T-cell (primary cell): ENCODE measurements at regions not wholly inside any gene's neighbourhood (a gene's known extent, or its start where the extent isn't known, plus 50 kb on each side); places are given as distances from the start of the nearest gene placed in this dataset.
"Not testable (repeated sequence)": the region's sequence is repeated elsewhere in the genome, so short reads cannot be mapped to it uniquely, and the experiment has no call there.

Experiments used
- ATAC-seq, 4 experiments: fragments of 200-7000 bp in 3 of 4; fragments of 150-1000 bp in 1 of 4; cut with Tn5 transposase; replicated peaks in 1 of 4; 1 replicate in 3 of 4; 2 replicates in 1 of 4; pipeline ENCODE4 v1.10.0; 2021; ENCODE audit warnings: moderate library complexity in 3 of 4, mild to moderate bottlenecking in 2 of 4, moderate number of reproducible peaks in 1 of 4
- CTCF ChIA-PET, 2 donors: fragments of 300-600 bp; sonication (Branson Sonifier 250); formaldehyde crosslinking; loops; one replicate each; lab custom pipeline; 2022; ENCODE audit warnings: antibody characterized with exemption in 2 of 2; lab: Charles Lee
- POLR2A ChIA-PET, 2 donors: fragments of 300-600 bp; sonication (Branson Sonifier 250); formaldehyde crosslinking; loops; one replicate each; lab custom pipeline; 2022; ENCODE audit warnings: antibody characterized with exemption in 2 of 2; lab: Charles Lee
- DNase-seq, 35 experiments: peaks; one replicate each; pipeline versions ENCODE4 v3.0.0 to v3.0.0-alpha.2; 2013 to 2023
- H3K27ac ChIP-seq: one replicate; pipeline ENCODE4 v1.5.1; 2013; ENCODE audit warnings: low read length
- H3K27me3 ChIP-seq, 2 experiments: replicated peaks in 1 of 2; 1 replicate in 1 of 2; 2 replicates in 1 of 2; pipeline versions ENCODE4 v1.6.1 to v1.7.0; 2013; ENCODE audit warnings: low read length in 1 of 2, mixed read lengths in 1 of 2; ENCODE audit not compliant: control insufficient read depth in 2 of 2, insufficient read depth in 2 of 2; ENCODE audit errors: extremely low read depth in 1 of 2
- H3K36me3 ChIP-seq, 2 donors: 1 replicate in 1 of 2; 2 replicates in 1 of 2; pipeline versions ENCODE4 v1.6.1 to v1.7.0; 2013; ENCODE audit warnings: low read length in 1 of 2; ENCODE audit not compliant: control insufficient read depth in 2 of 2, insufficient read depth in 1 of 2; ENCODE audit errors: extremely low read depth in 1 of 2
- H3K4me1 ChIP-seq, 2 experiments: 1 replicate in 1 of 2; 2 replicates in 1 of 2; pipeline versions ENCODE4 v1.6.1 to v1.7.0; 2013; ENCODE audit warnings: low read length in 2 of 2, mixed read lengths in 1 of 2; ENCODE audit not compliant: insufficient read depth in 2 of 2, control insufficient read depth in 1 of 2; ENCODE audit errors: extremely low read depth in 1 of 2
- H3K4me3 ChIP-seq, 2 donors: 1 replicate in 1 of 2; 2 replicates in 1 of 2; pipeline versions ENCODE4 v1.5.1 to v1.7.0; 2013; ENCODE audit warnings: mild to moderate bottlenecking in 2 of 2, low read length in 1 of 2, moderate library complexity in 1 of 2; ENCODE audit not compliant: control insufficient read depth in 1 of 2; ENCODE audit errors: extremely low read depth in 1 of 2
- H3K9me3 ChIP-seq: 2 replicates; pipeline ENCODE4 v1.7.0; 2013
- H3K27ac Mint-ChIP-seq, 2 donors: one replicate each; pipeline ENCODE4 v1.8.0; 2020 to 2021; ENCODE audit warnings: mild to moderate bottlenecking in 2 of 2, mixed read lengths in 2 of 2
- H3K27me3 Mint-ChIP-seq, 2 donors: one replicate each; pipeline ENCODE4 v1.8.0; 2021 to 2022; ENCODE audit warnings: mixed read lengths in 2 of 2
- H3K36me3 Mint-ChIP-seq: one replicate; pipeline ENCODE4 v1.8.0; 2021; ENCODE audit warnings: mixed read lengths
- H3K4me1 Mint-ChIP-seq, 3 donors: one replicate each; pipeline ENCODE4 v1.8.0; 2020 to 2022; ENCODE audit warnings: mixed read lengths in 3 of 3, mild to moderate bottlenecking in 1 of 3
- H3K4me3 Mint-ChIP-seq, 3 donors: one replicate each; pipeline ENCODE4 v1.8.0; 2020 to 2022; ENCODE audit warnings: mild to moderate bottlenecking in 3 of 3, mixed read lengths in 3 of 3, moderate library complexity in 3 of 3
- H3K9me3 Mint-ChIP-seq, 3 donors: one replicate each; pipeline ENCODE4 v1.8.0; 2020 to 2022; ENCODE audit warnings: mixed read lengths in 3 of 3
- WGBS: methylation state at CpG from one replicate; pipeline ENCODE4 v1.1.5; 2013; ENCODE audit warnings: missing lambda C conversion rate; ENCODE audit not compliant: insufficient coverage; 5-methylcytosine and 5-hydroxymethylcytosine counted together

DNA sequence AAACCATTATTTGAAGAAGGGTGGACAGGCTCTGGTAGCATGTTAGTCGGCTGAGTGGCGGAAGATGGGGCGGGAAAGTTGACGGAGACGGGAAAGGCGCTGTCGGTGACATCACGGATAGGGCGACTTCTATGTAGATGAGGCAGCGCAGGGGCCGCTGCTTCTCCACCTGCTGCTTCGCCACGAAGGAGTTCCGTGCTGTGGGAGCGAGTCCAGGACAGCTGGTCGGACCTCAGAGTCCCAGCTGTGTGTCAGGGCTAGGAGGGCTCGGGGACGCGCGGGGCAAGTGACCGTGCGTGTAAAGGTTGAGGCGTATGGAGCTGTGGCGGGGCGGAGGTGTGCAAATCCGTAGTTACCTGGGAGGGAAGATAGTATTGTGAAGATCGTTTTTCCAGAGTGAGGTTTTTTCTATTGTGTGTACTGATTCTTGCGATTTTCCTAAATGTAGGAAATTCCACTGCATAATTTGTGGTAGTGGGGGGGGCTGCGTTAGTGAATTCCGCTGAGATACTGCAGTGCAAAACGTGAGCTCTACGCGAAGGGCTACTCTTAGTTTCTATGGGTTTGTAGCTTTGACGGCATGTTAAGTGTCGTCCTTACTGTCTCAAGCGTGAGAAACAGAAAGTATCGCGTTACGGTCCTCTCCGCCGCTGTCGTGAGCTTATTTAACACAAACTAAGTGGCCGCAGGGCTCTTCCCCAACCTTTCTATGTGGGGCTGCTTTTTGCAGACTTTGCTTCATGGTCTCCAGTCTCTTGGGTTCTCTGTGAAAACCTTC lies 111.2 kb upstream of the NBPF11 start:
- peak overlapping the region; percentile 67 for H3K27ac ChIP-seq

GRCh38 chr1:148261684-148262083 lies 109.6 kb upstream of the NBPF11 start:
- H3K27me3 Mint-ChIP-seq, H3K9me3 ChIP-seq, H3K4me3 ChIP-seq, H3K27me3 ChIP-seq, H3K36me3 ChIP-seq, ATAC-seq, H3K27ac ChIP-seq, CTCF ChIA-PET, H3K36me3 Mint-ChIP-seq, H3K4me3 Mint-ChIP-seq, DNase-seq, H3K9me3 Mint-ChIP-seq: not testable (repeated sequence)
- Mint-ChIP-seq H3K27ac (peak overlapping the region in 1 of 2 donors; percentile 40), H3K4me1 (peaks cover 12% of the 10 kb centered on the region in 3 donors)
- POLR2A ChIA-PET = interaction anchor here in 1 of 2 donors (0.5 kb wide), 1 partner anchor 15 kb away, joined by 3 read pairs; no protein-coding TSS in a partner anchor
- H3K4me1 ChIP-seq = peaks cover 4 to 13% of the 10 kb centered on the region in 2 experiments
- no CpG with 5 or more reads among the region's 3 CpGs for WGBS

More for the DNA sequence above, 111.2 kb upstream of the NBPF11 start:
- ChIA-PET CTCF (interaction anchor here in 1 of 2 donors (1.0 kb wide), 1 partner anchor 109 kb away, joined by 3 read pairs; no protein-coding TSS in a partner anchor), POLR2A (interaction anchor here (0.6 to 1.0 kb wide), 5 partner anchors 70 to 112 kb away, joined by 3 to 7 read pairs (median 4); no protein-coding TSS in a partner anchor)
- no peaks in the 10 kb centered on the region for H3K9me3 ChIP-seq
- Mint-ChIP-seq H3K27me3 (no peaks in the 10 kb centered on the region), H3K9me3 (no peaks in the 10 kb centered on the region), H3K4me1 (peaks cover 12% of the 10 kb centered on the region in 3 donors), H3K4me3 (peak overlapping the region; percentile 84 to 92 (median 91)), H3K36me3 (no peaks in the 10 kb centered on the region), H3K27ac (peak overlapping the region; percentile 95 to 98)
- peak in 34 of 35 experiments; percentile 22 to 80 (median 42) for DNase-seq
- H3K4me3 ChIP-seq = peak overlapping the region; percentile 67 to 83
- peaks cover 4 to 13% of the 10 kb centered on the region in 2 experiments for H3K4me1 ChIP-seq
- peak; percentile 85 to 87 (median 86) for ATAC-seq
- peaks cover 2 to 4% of the 10 kb centered on the region in 2 experiments for H3K27me3 ChIP-seq
- under 1% methylated on average over 42 of the region's 43 CpGs for WGBS
- no peaks in the 10 kb centered on the region for H3K36me3 ChIP-seq

- POLR2A ChIA-PET, H3K36me3 Mint-ChIP-seq, DNase-seq, H3K4me1 Mint-ChIP-seq, H3K9me3 ChIP-seq, H3K4me3 ChIP-seq, H3K27ac ChIP-seq, H3K27me3 ChIP-seq, H3K36me3 ChIP-seq, H3K27ac Mint-ChIP-seq, H3K9me3 Mint-ChIP-seq, CTCF ChIA-PET, H3K27me3 Mint-ChIP-seq, H3K4me3 Mint-ChIP-seq, H3K4me1 ChIP-seq, ATAC-seq: not testable (repeated sequence)
- WGBS = 20% methylated on average over 1 of the region's 4 CpGs
These were observed 105.8 kb upstream of the NBPF11 start for GRCh38 chr1:148257886-148258285.

GRCh38 chr1:148254611-148255429 lies 102.7 kb upstream of the NBPF11 start:
- H3K27ac Mint-ChIP-seq, H3K27me3 ChIP-seq, CTCF ChIA-PET, H3K9me3 Mint-ChIP-seq, H3K27ac ChIP-seq, H3K36me3 Mint-ChIP-seq, H3K4me1 ChIP-seq, H3K9me3 ChIP-seq, H3K36me3 ChIP-seq, H3K4me3 Mint-ChIP-seq, H3K4me3 ChIP-seq, POLR2A ChIA-PET, H3K4me1 Mint-ChIP-seq, H3K27me3 Mint-ChIP-seq: not testable (repeated sequence)
- peak in 21 of 35 experiments; percentile 3 to 39 (median 21) for DNase-seq
- ATAC-seq = peak; percentile 62 to 74 (median 66)
- 74% methylated on average over 3 of the region's 16 CpGs for WGBS

DNA sequence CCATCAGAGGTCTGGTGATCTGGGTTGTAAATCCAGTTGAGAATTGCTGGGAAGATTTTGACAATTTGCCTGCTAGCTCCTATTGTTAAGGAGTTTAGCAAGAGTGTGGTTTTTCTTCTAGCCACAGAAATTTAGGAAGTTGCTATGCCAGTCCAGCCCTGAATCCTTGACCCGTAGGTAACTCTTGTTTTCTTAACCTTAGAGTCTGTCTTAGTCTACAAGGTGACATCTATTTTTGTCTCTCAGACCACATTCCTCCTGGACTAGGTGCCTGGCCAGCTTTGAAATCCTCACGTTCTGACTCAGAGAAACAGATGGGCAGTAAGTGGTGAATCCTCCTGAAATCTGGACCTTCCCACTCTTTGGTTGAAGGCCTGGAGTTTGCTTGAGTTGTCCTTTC lies 101.7 kb upstream of the NBPF11 start:
- H3K4me3 Mint-ChIP-seq, H3K27ac Mint-ChIP-seq, ATAC-seq, POLR2A ChIA-PET, H3K9me3 Mint-ChIP-seq, H3K36me3 Mint-ChIP-seq, CTCF ChIA-PET, H3K36me3 ChIP-seq, H3K27me3 ChIP-seq, H3K27ac ChIP-seq, H3K4me1 ChIP-seq, H3K4me1 Mint-ChIP-seq, H3K4me3 ChIP-seq, DNase-seq, H3K9me3 ChIP-seq, H3K27me3 Mint-ChIP-seq: not testable (repeated sequence)
- no CpG with 5 or more reads among the region's 2 CpGs for WGBS

DNA sequence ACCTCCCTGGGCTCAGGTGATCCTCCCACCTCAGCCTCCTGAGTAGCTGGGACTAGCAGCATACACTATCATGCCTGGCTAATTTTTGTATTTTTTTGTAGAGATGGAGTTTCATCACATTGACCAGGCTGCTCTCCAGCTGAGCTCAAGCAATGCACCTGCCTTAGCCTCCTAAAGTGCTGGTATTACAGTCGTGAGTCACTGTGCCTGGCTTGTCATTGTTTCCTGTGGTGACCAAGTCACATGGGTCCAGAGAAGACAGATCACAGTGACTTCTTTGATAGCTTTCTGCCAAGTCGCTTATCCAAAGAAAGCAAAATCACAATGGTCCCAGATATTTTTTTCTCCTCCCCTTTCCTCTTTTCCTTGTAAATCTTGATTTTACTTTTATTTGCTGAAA lies 96.7 kb upstream of the NBPF11 start:
- H3K4me3 Mint-ChIP-seq, H3K4me1 Mint-ChIP-seq, H3K4me1 ChIP-seq, DNase-seq, H3K36me3 ChIP-seq, H3K27ac Mint-ChIP-seq, H3K27me3 Mint-ChIP-seq, H3K27ac ChIP-seq, H3K36me3 Mint-ChIP-seq, POLR2A ChIA-PET, H3K4me3 ChIP-seq, H3K27me3 ChIP-seq, CTCF ChIA-PET, H3K9me3 ChIP-seq, H3K9me3 Mint-ChIP-seq: not testable (repeated sequence)
- no CpG with 5 or more reads among the region's 2 CpGs for WGBS
- peak; percentile 52 to 95 (median 89) for ATAC-seq
